NCI-H69 (cell line): ENCODE measurements at regions not wholly inside any gene's neighbourhood (a gene's known extent, or its start where the extent isn't known, plus 50 kb on each side); places are given as distances from the start of the nearest gene placed in this dataset.
"Not testable (repeated sequence)": the region's sequence is repeated elsewhere in the genome, so short reads cannot be mapped to it uniquely, and the experiment has no call there.

Experiments
- DNase-seq: peaks from one replicate; lab custom pipeline; 2025; lab: John Stamatoyannopoulos, UW

GRCh38 chr18:28267878-28268625, 91.1 kb upstream of the CDH2 start:
- no peak for DNase-seq

- DNase-seq: no peak
Measured at GRCh38 chr18:28267276-28267675, 90.3 kb upstream of the CDH2 start.

- no peak for DNase-seq
Measured at GRCh38 chr18:28256166-28256565, 79.2 kb upstream of the CDH2 start.

GRCh38 chr18:28248653-28249052, 71.7 kb upstream of the CDH2 start:
- no peak for DNase-seq

GRCh38 chr18:28240626-28241025, 63.7 kb upstream of the CDH2 start:
- DNase-seq: not testable (repeated sequence)

GRCh38 chr18:28236487-28236886, 59.6 kb upstream of the CDH2 start:
- no peak for DNase-seq
